HEK293 (cell line): ENCODE measurements at regions not wholly inside any gene's neighbourhood (a gene's known extent, or its start where the extent isn't known, plus 50 kb on each side); places are given as distances from the start of the nearest gene placed in this dataset.

Experiments used
- CTCF ChIA-PET: fragments of 350-600 bp; formaldehyde crosslinking; extraction: SDS; loops from one replicate; lab custom pipeline; 2021; ENCODE audit warnings: antibody characterized with exemption; lab: Yijun Ruan, JAX
- POLR2A ChIA-PET: fragments of 300-600 bp; formaldehyde crosslinking; extraction: SDS; loops from one replicate; lab custom pipeline; 2020; ENCODE audit warnings: antibody characterized with exemption, inconsistent platforms; lab: Yijun Ruan, JAX
- H3K27ac ChIP-seq: fragments of 200-500 bp; sonication (Bioruptor generic); 2 replicates; pipeline ENCODE4 v1.5.1; 2014; ENCODE audit warnings: low read depth, low read length, control low read depth, inconsistent platforms; ENCODE audit errors: extremely low read depth
- H3K36me3 ChIP-seq, 2 experiments: fragments of 200-500 bp in 1 of 2; sonication (Bioruptor generic) in 1 of 2; 1 replicate in 1 of 2; 2 replicates in 1 of 2; pipeline ENCODE4 v1.5.1; 2014 to 2017; ENCODE audit warnings: inconsistent platforms in 2 of 2, low read length in 2 of 2; ENCODE audit not compliant: control insufficient read depth in 2 of 2, insufficient read depth in 1 of 2
- H3K4me1 ChIP-seq: fragments of 200-500 bp; sonication (Bioruptor generic); 2 replicates; pipeline ENCODE4 v1.5.1; 2014; ENCODE audit warnings: mild to moderate bottlenecking, low read length, inconsistent platforms; ENCODE audit not compliant: control insufficient read depth, insufficient read depth
- H3K4me3 ChIP-seq: 2 replicates; pipeline ENCODE4 v1.5.1; 2011; ENCODE audit warnings: low read depth, mild to moderate bottlenecking, control low read depth, low read length, moderate library complexity
- H3K9me3 ChIP-seq: fragments of 200-500 bp; sonication (Bioruptor generic); 2 replicates; pipeline ENCODE4 v1.5.1; 2014; ENCODE audit warnings: low read depth, low read length, inconsistent platforms; ENCODE audit not compliant: control insufficient read depth, insufficient read depth
- ATF2 ChIP-seq: fragments of 450-650 bp; formaldehyde crosslinking; IDR thresholded peaks from 2 replicates; pipeline ENCODE4 v1.5.1; 2016; ENCODE audit warnings: missing biosample characterization, missing genetic modification characterization, low read depth
- EGR2 ChIP-seq: fragments of 450-650 bp; formaldehyde crosslinking; IDR thresholded peaks from 2 replicates; pipeline ENCODE4 v1.5.1; 2016; ENCODE audit warnings: low read depth, missing biosample characterization, missing genetic modification characterization
- GLI2 ChIP-seq: fragments of 450-650 bp; formaldehyde crosslinking; IDR thresholded peaks from 2 replicates; pipeline ENCODE4; 2017; ENCODE audit warnings: missing biosample characterization, missing genetic modification characterization, low read depth, borderline replicate concordance
- KLF8 ChIP-seq: fragments of 450-650 bp; formaldehyde crosslinking; IDR thresholded peaks from 2 replicates; pipeline ENCODE4 v1.5.1; 2016; ENCODE audit warnings: missing biosample characterization, missing genetic modification characterization
- REPIN1 ChIP-seq: fragments of 450-650 bp; formaldehyde crosslinking; IDR thresholded peaks from 2 replicates; pipeline ENCODE4 v1.5.1; 2017; ENCODE audit warnings: missing biosample characterization, missing genetic modification characterization, low read depth
- REST ChIP-seq: fragments of 450-650 bp; formaldehyde crosslinking; IDR thresholded peaks from 2 replicates; pipeline ENCODE4 v1.5.1; 2016; ENCODE audit warnings: missing biosample characterization, missing genetic modification characterization
- WT1 ChIP-seq: fragments of 450-650 bp; formaldehyde crosslinking; IDR thresholded peaks from 2 replicates; pipeline ENCODE4 v1.5.1; 2016; ENCODE audit warnings: missing biosample characterization, missing genetic modification characterization
- ZFP3 ChIP-seq: fragments of 450-650 bp; formaldehyde crosslinking; IDR thresholded peaks from 2 replicates; pipeline ENCODE4 v1.5.1; 2016; ENCODE audit warnings: low read depth, missing biosample characterization, missing genetic modification characterization
- ZFP41 ChIP-seq: fragments of 450-650 bp; formaldehyde crosslinking; IDR thresholded peaks from 2 replicates; pipeline ENCODE4 v1.5.1; 2016; ENCODE audit warnings: missing biosample characterization, missing genetic modification characterization, borderline replicate concordance
- ZNF114 ChIP-seq: fragments of 450-650 bp; formaldehyde crosslinking; IDR thresholded peaks from 2 replicates; pipeline ENCODE4 v1.5.0; 2017; ENCODE audit warnings: missing biosample characterization, missing genetic modification characterization
- ZNF26 ChIP-seq: fragments of 450-650 bp; formaldehyde crosslinking; IDR thresholded peaks from 2 replicates; pipeline ENCODE4 v1.5.1; 2016; ENCODE audit warnings: missing biosample characterization, missing genetic modification characterization
- ZNF501 ChIP-seq: fragments of 450-650 bp; formaldehyde crosslinking; IDR thresholded peaks from 2 replicates; pipeline ENCODE4 v1.5.1; 2016; ENCODE audit warnings: missing biosample characterization, missing genetic modification characterization
- ZNF639 ChIP-seq: fragments of 450-650 bp; formaldehyde crosslinking; IDR thresholded peaks from 2 replicates; pipeline ENCODE4 v1.5.1; 2016; ENCODE audit warnings: missing biosample characterization, missing genetic modification characterization
- ZNF707 ChIP-seq: fragments of 450-650 bp; formaldehyde crosslinking; IDR thresholded peaks from 2 replicates; pipeline ENCODE4 v1.5.1; 2016; ENCODE audit warnings: missing biosample characterization, missing genetic modification characterization
- ZNF837 ChIP-seq: fragments of 450-650 bp; formaldehyde crosslinking; IDR thresholded peaks from 2 replicates; pipeline ENCODE4 v1.5.1; 2016; ENCODE audit warnings: missing biosample characterization, missing genetic modification characterization
- TF ChIP-seq, protein P1 (sequence below): fragments of 450-650 bp; formaldehyde crosslinking; IDR thresholded peaks from 2 replicates; pipeline ENCODE4 v1.5.1; 2016; ENCODE audit warnings: missing biosample characterization, missing genetic modification characterization
- TF ChIP-seq, protein P2 (sequence below): fragments of 450-650 bp; formaldehyde crosslinking; IDR thresholded peaks from 2 replicates; pipeline ENCODE4 v1.5.1; 2016; ENCODE audit warnings: missing biosample characterization, missing genetic modification characterization
- TF ChIP-seq, protein P3 (sequence below): fragments of 450-650 bp; formaldehyde crosslinking; IDR thresholded peaks from 2 replicates; pipeline ENCODE4 v1.5.1; 2017; ENCODE audit warnings: missing biosample characterization, missing genetic modification characterization
- TF ChIP-seq, protein P4 (sequence below): fragments of 450-650 bp; formaldehyde crosslinking; IDR thresholded peaks from 2 replicates; pipeline ENCODE4 v1.5.1; 2016; ENCODE audit warnings: missing biosample characterization, missing genetic modification characterization

DNA sequence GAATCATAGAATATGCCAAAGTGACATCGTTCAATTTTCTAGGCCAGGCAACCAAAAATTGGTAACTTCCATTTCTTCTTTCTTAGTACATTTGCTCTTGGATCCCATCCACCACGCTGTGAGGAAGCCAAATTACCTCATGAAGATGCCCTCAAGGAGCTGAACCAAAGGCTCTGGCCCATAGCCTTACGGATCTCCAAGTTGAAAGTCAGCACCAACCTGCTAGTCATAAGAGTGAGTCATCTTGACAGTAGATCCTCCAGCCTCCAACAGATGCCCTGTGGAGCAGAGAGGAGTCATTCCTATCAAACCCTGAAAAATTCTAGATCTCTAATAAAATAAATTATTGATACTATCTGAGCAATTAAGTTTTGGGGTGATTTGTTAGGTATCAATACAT is 322.5 kb upstream of the COL8A1 start:
- Histone ChIP-seq H3K9me3 (no peaks in the 10 kb centered on the region), H3K27ac (no peak overlapping the region)
- TF ChIP-seq KLF8 (tag by site-specific recombination) (no peak), WT1 (tag by site-specific recombination) (no peak), ZNF837 (tag by site-specific recombination) (no peak), ATF2 (tag by site-specific recombination) (no peak), ZNF501 (tag by site-specific recombination) (no peak), EGR2 (tag by site-specific recombination) (no peak), REPIN1 (tag by site-specific recombination) (no peak), ZNF26 (tag by site-specific recombination) (no peak), GLI2 (no peak)
- TF ChIP-seq, protein P1, sequence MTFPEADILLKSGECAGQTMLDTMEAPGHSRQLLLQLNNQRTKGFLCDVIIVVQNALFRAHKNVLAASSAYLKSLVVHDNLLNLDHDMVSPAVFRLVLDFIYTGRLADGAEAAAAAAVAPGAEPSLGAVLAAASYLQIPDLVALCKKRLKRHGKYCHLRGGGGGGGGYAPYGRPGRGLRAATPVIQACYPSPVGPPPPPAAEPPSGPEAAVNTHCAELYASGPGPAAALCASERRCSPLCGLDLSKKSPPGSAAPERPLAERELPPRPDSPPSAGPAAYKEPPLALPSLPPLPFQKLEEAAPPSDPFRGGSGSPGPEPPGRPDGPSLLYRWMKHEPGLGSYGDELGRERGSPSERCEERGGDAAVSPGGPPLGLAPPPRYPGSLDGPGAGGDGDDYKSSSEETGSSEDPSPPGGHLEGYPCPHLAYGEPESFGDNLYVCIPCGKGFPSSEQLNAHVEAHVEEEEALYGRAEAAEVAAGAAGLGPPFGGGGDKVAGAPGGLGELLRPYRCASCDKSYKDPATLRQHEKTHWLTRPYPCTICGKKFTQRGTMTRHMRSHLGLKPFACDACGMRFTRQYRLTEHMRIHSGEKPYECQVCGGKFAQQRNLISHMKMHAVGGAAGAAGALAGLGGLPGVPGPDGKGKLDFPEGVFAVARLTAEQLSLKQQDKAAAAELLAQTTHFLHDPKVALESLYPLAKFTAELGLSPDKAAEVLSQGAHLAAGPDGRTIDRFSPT (tag by site-specific recombination): no peak
- TF ChIP-seq, protein P2, sequence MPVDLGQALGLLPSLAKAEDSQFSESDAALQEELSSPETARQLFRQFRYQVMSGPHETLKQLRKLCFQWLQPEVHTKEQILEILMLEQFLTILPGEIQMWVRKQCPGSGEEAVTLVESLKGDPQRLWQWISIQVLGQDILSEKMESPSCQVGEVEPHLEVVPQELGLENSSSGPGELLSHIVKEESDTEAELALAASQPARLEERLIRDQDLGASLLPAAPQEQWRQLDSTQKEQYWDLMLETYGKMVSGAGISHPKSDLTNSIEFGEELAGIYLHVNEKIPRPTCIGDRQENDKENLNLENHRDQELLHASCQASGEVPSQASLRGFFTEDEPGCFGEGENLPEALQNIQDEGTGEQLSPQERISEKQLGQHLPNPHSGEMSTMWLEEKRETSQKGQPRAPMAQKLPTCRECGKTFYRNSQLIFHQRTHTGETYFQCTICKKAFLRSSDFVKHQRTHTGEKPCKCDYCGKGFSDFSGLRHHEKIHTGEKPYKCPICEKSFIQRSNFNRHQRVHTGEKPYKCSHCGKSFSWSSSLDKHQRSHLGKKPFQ (tag by site-specific recombination): no peak
- TF ChIP-seq, all 188 proteins: peak for 0
- ChIA-PET POLR2A (no interaction called here), CTCF (interaction anchor here (0.6 kb wide), 1 partner anchor 231 kb away, joined by 3 read pairs; no protein-coding TSS in a partner anchor)
- H3K4me1 ChIP-seq: no peaks in the 10 kb centered on the region
- H3K4me3 ChIP-seq: no peak overlapping the region
- H3K36me3 ChIP-seq: no peaks in the 10 kb centered on the region

GRCh38 chr3:99313485-99313884 is 324.9 kb upstream of the COL8A1 start:
- no peaks in the 10 kb centered on the region for H3K4me1 ChIP-seq
- H3K36me3 ChIP-seq: no peaks in the 10 kb centered on the region
- ChIA-PET POLR2A (no interaction called here), CTCF (no interaction called here)
- no peaks in the 10 kb centered on the region for H3K9me3 ChIP-seq
- no peak overlapping the region for H3K4me3 ChIP-seq
- no peak overlapping the region for H3K27ac ChIP-seq
- TF ChIP-seq ZNF707 (tag by site-specific recombination) (no peak), ZFP3 (tag by site-specific recombination) (no peak), REST (tag by site-specific recombination) (no peak), ZNF639 (no peak), ZFP41 (no peak), ZNF114 (tag by site-specific recombination) (no peak)
- TF ChIP-seq, protein P3, sequence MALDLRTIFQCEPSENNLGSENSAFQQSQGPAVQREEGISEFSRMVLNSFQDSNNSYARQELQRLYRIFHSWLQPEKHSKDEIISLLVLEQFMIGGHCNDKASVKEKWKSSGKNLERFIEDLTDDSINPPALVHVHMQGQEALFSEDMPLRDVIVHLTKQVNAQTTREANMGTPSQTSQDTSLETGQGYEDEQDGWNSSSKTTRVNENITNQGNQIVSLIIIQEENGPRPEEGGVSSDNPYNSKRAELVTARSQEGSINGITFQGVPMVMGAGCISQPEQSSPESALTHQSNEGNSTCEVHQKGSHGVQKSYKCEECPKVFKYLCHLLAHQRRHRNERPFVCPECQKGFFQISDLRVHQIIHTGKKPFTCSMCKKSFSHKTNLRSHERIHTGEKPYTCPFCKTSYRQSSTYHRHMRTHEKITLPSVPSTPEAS (tag by site-specific recombination): no peak
- TF ChIP-seq, protein P4, sequence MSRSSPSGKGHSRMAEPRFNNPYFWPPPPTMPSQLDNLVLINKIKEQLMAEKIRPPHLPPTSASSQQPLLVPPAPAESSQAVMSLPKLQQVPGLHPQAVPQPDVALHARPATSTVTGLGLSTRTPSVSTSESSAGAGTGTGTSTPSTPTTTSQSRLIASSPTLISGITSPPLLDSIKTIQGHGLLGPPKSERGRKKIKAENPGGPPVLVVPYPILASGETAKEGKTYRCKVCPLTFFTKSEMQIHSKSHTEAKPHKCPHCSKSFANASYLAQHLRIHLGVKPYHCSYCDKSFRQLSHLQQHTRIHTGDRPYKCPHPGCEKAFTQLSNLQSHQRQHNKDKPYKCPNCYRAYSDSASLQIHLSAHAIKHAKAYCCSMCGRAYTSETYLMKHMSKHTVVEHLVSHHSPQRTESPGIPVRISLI (tag by site-specific recombination): no peak
